GM21717 (cell line): ENCODE measurements at regions not wholly inside any gene's neighbourhood (a gene's known extent, or its start where the extent isn't known, plus 50 kb on each side); places are given as distances from the start of the nearest gene placed in this dataset.
A peak's percentile ranks its signal among the peaks of the same experiment; 100 is the strongest.

Experiments used
- ATAC-seq: cut with Tn5 transposase; IDR thresholded peaks from one replicate; pipeline ENCODE4 v1.9.1; 2021; ENCODE audit warnings: mild to moderate bottlenecking, moderate library complexity; ENCODE audit not compliant: unreplicated experiment

GRCh38 chr3:152516216-152516615 lies 247.5 kb downstream of the MBNL1 start:
- no peak for ATAC-seq

DNA sequence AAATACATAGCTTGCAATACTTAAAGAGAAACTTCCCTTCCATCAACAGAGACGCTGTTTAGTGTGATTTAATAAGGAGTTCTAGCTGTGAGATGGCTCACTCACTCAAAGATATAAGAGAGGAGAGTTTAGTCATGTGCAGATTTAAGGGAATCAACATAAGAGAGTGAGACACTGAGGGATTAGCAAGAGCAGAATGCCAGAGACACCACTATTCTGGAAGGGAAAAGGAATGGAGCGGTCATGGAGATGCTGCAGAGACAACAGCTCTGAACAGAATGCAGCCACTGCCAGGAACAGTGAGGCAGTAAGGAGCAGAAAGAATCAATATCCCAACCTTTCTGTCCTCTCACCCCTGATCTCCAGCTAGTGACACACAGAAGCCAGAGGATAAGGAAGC lies 248.8 kb downstream of the MBNL1 start:
- ATAC-seq = no peak

- no peak for ATAC-seq
Observed at GRCh38 chr3:152518346-152518745, 249.6 kb downstream of the MBNL1 start.

GRCh38 chr3:152519376-152519775 lies 250.6 kb downstream of the MBNL1 start:
- peak; percentile 55 for ATAC-seq

GRCh38 chr3:152522036-152522435 lies 253.3 kb downstream of the MBNL1 start:
- no peak for ATAC-seq

GRCh38 chr3:152524198-152525140 lies 255.7 kb downstream of the MBNL1 start:
- ATAC-seq = peak; percentile 53

DNA sequence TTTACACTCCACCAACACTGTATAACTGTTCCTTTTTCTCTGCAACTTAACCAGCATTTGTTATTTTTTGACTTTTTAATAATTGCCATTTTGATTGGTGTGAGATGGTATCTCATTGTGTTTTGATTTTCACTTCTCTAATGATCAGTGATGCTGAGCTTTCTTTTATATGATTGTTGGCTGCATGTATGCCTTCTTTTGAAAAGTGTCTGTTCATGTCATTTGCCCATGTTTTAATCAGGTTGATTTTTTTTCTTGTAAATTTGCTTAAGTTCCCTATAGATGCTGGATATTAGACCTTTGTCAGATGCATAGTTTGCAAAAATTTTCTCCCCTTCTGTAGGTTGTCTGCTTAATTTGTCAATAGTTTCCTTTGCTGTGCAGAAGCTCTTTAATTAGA lies 263.0 kb downstream of the MBNL1 start:
- no peak for ATAC-seq

- ATAC-seq = no peak
Observed at GRCh38 chr3:152538518-152538917, 269.8 kb downstream of the MBNL1 start.

GRCh38 chr3:152539191-152539764 lies 270.5 kb downstream of the MBNL1 start:
- no peak for ATAC-seq

DNA sequence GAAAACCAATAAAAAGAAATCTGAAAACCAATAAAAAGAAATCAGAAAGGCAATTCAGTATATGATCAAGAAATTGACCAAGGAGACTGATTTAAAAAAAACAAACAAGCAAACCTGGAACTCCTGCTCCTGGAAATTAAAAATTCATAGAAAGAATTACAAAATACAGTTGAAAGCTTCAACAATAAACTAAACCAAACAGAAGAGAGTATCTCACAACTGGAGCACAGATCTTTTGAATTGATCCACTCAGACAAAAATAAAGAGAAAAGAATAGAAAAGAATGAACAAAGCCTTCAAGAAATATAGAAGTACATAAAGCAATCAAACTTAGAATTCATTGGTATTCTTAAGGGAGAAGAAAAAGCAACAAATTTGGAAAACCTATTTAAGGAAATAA lies 271.4 kb downstream of the MBNL1 start:
- no peak for ATAC-seq

DNA sequence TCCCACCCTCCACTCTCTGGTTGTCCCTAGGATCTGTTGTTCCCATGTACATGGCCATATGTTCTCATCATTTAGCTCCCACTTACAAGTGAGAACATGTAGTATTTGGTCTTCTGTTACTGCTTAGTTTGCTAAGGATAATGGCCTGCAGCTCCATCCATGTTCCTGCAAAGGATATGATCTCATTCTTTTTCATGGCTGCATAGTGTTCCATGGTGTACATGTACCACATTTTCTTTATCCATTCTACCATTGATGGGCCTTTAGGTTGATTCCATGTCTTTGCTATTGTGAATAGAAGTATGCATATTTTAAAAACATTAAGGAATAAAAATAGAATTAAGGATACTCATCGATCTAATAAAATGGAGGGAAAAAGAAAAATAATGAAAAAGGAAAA lies 278.4 kb downstream of the MBNL1 start:
- ATAC-seq = no peak

DNA sequence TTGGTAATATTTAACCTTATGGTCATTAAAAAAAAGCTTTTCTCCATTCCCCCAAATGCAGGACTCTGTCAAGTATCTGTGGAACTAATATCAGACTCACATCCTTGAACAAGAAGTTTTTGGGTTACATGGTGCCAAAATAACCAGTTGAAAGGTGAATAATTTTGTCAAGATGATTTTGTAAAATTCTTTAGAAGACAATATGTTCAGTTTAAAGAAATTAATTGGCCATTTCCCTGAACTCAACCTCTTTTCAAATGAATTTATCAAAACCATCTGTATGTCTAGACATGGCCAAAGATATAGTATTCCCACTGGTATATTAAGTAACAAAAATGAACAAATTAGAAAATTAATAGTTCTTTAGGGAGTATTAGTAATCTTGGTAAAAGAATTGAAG lies 280.5 kb downstream of the MBNL1 start:
- no peak for ATAC-seq

- ATAC-seq = peak; percentile 77
Observed at GRCh38 chr3:152550284-152550683, 281.6 kb downstream of the MBNL1 start.

GRCh38 chr3:152554980-152555379 lies 280.0 kb upstream of the P2RY1 start:
- ATAC-seq = no peak

DNA sequence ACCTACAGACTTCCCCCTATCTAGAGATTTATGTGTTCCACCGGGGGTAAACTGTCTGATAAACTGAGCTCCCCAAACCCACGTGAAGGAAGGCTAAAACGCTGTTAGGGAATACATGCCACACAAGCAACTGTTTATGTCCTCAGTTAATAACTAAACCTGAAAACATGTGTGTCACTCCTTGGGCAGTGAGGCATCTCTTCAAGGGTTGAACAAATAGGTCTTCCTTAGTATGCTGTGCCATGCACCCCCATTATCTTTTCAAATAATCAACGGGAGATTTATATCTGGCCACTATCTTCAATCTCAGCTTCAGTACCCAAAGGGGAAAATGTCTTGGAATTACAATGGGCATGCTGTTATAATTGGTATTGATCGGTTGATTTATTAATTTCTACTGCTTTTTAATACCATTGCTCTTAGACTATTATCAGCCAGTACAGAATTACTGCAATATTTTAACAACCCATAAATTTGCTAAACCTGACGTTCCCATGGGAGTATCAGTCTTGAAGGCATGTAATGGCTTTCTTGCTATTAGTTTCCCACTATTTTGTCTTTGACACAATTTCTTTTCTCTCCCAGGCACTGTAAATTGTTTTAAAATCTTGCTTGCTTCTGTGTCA lies 279.2 kb upstream of the P2RY1 start:
- ATAC-seq = no peak

DNA sequence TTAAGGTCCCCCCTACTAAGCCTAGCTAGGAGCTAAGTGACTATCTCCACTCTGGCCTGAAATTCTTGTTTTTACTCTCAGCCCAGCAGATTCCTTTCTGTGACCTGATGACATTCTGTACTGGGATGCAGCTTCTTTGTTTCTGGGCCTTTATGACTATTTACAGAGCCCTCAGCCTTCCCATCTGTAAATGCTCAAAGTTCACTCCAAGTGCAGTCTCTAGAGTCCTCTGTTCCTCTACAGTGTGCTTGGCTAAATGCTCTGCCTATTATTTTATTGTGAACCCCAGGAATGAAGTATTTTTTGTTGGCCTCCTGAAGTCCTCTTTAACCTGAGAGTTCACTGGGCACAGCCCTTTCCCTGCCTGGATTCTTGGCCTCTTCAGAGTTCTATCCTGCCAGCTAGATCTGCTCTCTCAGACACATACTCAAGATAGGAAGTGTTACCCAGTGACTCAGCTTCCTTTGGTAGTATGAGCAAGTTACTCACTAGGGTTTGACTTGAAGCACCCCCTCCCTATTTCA lies 278.1 kb upstream of the P2RY1 start:
- ATAC-seq = peak; percentile 84

GRCh38 chr3:152557302-152557999 lies 277.5 kb upstream of the P2RY1 start:
- ATAC-seq = peak; percentile 70

DNA sequence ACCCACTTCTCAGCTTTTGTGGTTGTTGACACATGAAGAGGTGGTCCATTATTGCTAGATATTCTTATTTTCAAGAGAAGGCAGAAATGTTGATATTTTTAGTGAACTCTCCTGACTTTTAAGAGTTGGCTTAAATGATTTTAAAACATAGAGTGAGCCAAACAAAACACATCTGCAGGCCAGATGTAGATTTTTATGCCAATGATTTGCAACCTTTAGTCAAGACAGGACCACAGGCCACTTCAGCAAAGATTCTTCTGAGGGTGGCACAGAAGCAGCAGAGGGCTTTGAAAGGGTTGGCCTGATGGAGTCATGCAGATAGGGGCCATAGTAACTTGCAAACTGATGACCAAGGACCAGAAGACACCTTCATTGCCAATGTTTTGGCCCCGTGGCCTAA lies 276.5 kb upstream of the P2RY1 start:
- ATAC-seq = no peak

GRCh38 chr3:152559246-152559645 lies 275.7 kb upstream of the P2RY1 start:
- ATAC-seq = no peak

DNA sequence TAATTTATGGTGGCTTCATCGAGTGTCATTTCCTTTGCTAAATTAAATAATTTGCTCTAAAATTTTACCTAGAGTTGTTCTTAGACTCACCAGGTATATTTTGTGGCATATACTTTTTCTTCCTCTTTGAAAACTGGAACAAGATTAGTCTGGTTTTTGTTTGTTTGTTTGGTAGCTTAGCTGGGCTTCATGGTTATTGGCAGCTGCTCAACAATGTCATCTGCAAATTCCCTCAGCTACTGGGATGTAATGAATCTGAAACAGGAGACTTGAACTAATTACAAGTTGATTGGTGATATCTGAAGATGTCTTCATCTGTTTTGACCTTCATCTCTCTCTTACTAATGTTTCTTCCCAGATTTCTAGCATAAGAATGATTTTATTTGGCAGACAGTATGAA lies 270.5 kb upstream of the P2RY1 start:
- no peak for ATAC-seq

- ATAC-seq = peak; percentile 81
Observed at GRCh38 chr3:152574461-152575079, 260.4 kb upstream of the P2RY1 start.
